ENCODE measurements at regions not wholly inside any gene's neighbourhood (a gene's known extent, or its start where the extent isn't known, plus 50 kb on each side); places are given as distances from the start of the nearest gene placed in this dataset.

DNA sequence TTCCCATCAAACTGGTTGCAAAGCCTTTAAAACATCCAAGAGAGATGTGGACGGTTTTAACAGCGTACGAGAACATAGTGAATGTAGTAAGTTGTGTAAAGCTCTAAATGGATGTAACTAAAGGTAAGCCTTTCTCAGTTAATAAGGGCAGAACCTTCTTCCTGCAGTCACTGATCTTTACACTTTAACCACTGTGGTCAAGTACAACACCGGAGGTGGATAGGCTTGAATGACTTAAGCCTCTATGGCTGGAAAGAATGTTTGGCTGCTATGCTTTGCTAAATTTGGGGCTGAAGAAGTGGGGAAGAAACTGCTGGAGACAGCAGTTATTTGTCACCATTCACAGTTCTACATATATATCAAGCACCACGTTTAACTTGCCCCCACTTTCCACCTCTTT, 285.1 kb upstream of the FMR1 start:
- Histone ChIP-seq H3K79me2 (ENCODE audit: insufficient read depth, low read length) (no peaks in the 10 kb centered on the region), H3K27ac (ENCODE audit: low read depth, low read length, poor library complexity, severe bottlenecking) (no peak overlapping the region), H2AFZ (ENCODE audit: low read length) (no peak overlapping the region), H3K9ac (ENCODE audit: low read length) (no peak overlapping the region), H3K4me1 (ENCODE audit: insufficient read depth, low read length, severe bottlenecking) (no peaks in the 10 kb centered on the region), H3K9me2 (ENCODE audit: low read depth, low read length) (no peaks in the 10 kb centered on the region), H4K20me1 (ENCODE audit: insufficient read depth, low read length) (no peaks in the 10 kb centered on the region), H3K27me3 (ENCODE audit: insufficient read depth, low read length) (no peaks in the 10 kb centered on the region), H3F3A (ENCODE audit: insufficient read depth, low read length) (no peaks in the 10 kb centered on the region), H3K36me3 (ENCODE audit: insufficient read depth, low read length) (no peaks in the 10 kb centered on the region), H3K9me3 (ENCODE audit: low read length) (no peaks in the 10 kb centered on the region), H3K4me3 (ENCODE audit: low read depth, low read length, poor library complexity, severe bottlenecking) (no peak overlapping the region), H3K4me2 (ENCODE audit: low read length) (no peak overlapping the region)
- TF ChIP-seq, protein P1, sequence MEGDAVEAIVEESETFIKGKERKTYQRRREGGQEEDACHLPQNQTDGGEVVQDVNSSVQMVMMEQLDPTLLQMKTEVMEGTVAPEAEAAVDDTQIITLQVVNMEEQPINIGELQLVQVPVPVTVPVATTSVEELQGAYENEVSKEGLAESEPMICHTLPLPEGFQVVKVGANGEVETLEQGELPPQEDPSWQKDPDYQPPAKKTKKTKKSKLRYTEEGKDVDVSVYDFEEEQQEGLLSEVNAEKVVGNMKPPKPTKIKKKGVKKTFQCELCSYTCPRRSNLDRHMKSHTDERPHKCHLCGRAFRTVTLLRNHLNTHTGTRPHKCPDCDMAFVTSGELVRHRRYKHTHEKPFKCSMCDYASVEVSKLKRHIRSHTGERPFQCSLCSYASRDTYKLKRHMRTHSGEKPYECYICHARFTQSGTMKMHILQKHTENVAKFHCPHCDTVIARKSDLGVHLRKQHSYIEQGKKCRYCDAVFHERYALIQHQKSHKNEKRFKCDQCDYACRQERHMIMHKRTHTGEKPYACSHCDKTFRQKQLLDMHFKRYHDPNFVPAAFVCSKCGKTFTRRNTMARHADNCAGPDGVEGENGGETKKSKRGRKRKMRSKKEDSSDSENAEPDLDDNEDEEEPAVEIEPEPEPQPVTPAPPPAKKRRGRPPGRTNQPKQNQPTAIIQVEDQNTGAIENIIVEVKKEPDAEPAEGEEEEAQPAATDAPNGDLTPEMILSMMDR (IDR thresholded peaks at IDR 0.05; ENCODE audit: low read length) = no peak
- TF ChIP-seq EZH2 (IDR thresholded peaks at IDR 0.05; ENCODE audit: borderline replicate concordance, low read length) = no peak

DNA sequence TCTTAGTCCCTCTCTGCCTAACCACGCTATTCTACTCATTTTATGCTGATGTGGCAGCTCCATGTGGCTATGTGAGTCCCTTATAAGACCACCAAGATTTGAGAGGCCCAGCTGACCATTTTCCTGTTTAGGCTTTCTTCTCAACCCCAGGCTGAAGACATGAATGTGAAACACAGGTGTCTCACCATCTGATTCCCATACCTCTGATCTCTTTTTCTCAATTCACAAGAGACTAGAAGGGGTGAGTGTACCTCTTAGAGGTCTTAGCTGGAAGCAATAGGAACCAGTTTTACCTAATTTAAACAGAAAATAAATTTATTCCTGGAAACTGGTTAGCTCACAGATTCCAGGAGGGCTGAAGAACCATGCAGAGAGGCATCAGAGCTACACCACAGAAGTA, 276.5 kb upstream of the FMR1 start:
- no peaks in the 10 kb centered on the region for H3F3A ChIP-seq (ENCODE audit: insufficient read depth, low read length)
- no peaks in the 10 kb centered on the region for H3K9me2 ChIP-seq (ENCODE audit: low read depth, low read length)
- H3K4me1 ChIP-seq (ENCODE audit: insufficient read depth, low read length, severe bottlenecking) = no peaks in the 10 kb centered on the region
- H3K9me3 ChIP-seq (ENCODE audit: low read length) = no peaks in the 10 kb centered on the region
- H4K20me1 ChIP-seq (ENCODE audit: insufficient read depth, low read length) = no peaks in the 10 kb centered on the region
- no peaks in the 10 kb centered on the region for H3K79me2 ChIP-seq (ENCODE audit: insufficient read depth, low read length)
- no peak overlapping the region for H3K9ac ChIP-seq (ENCODE audit: low read length)
- no peak overlapping the region for H3K4me3 ChIP-seq (ENCODE audit: low read depth, low read length, poor library complexity, severe bottlenecking)
- H3K4me2 ChIP-seq (ENCODE audit: low read length) = no peak overlapping the region
- H3K27ac ChIP-seq (ENCODE audit: low read depth, low read length, poor library complexity, severe bottlenecking) = no peak overlapping the region
- no peaks in the 10 kb centered on the region for H3K27me3 ChIP-seq (ENCODE audit: insufficient read depth, low read length)
- H2AFZ ChIP-seq (ENCODE audit: low read length) = no peak overlapping the region
- no peaks in the 10 kb centered on the region for H3K36me3 ChIP-seq (ENCODE audit: insufficient read depth, low read length)
- TF ChIP-seq, protein P1 (IDR thresholded peaks at IDR 0.05; ENCODE audit: low read length) = no peak
- TF ChIP-seq EZH2 (IDR thresholded peaks at IDR 0.05; ENCODE audit: borderline replicate concordance, low read length) = no peak

DNA sequence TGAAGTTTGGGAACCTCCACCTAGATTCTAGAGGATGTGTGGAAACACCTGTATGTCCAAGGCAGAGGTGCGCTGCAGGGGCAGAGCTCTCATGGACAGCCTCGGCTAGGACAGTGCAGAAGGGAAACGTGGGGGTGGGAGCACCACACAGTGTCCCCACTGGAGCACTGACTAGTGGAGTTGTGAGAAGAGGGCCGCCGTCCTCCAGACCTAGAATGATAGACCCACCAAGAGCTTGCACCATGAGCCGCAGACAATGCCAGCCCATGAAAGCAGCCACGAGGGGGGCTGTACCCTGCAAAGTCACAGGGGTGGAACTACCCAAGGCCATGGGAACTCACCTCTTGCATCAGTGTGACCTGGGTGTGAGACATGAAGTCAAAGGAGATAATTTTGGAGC, 274.5 kb upstream of the FMR1 start:
- Histone ChIP-seq H2AFZ (ENCODE audit: low read length) (no peak overlapping the region), H3K4me2 (ENCODE audit: low read length) (no peak overlapping the region), H3K9ac (ENCODE audit: low read length) (no peak overlapping the region), H3K4me1 (ENCODE audit: insufficient read depth, low read length, severe bottlenecking) (no peaks in the 10 kb centered on the region), H3K79me2 (ENCODE audit: insufficient read depth, low read length) (no peaks in the 10 kb centered on the region), H3K27me3 (ENCODE audit: insufficient read depth, low read length) (no peaks in the 10 kb centered on the region), H3K36me3 (ENCODE audit: insufficient read depth, low read length) (no peaks in the 10 kb centered on the region), H3F3A (ENCODE audit: insufficient read depth, low read length) (no peaks in the 10 kb centered on the region), H3K4me3 (ENCODE audit: low read depth, low read length, poor library complexity, severe bottlenecking) (no peak overlapping the region), H3K27ac (ENCODE audit: low read depth, low read length, poor library complexity, severe bottlenecking) (no peak overlapping the region), H3K9me3 (ENCODE audit: low read length) (no peaks in the 10 kb centered on the region), H3K9me2 (ENCODE audit: low read depth, low read length) (no peaks in the 10 kb centered on the region), H4K20me1 (ENCODE audit: insufficient read depth, low read length) (no peaks in the 10 kb centered on the region)
- no peak for TF ChIP-seq EZH2 (IDR thresholded peaks at IDR 0.05; ENCODE audit: borderline replicate concordance, low read length)
- TF ChIP-seq, protein P1 (IDR thresholded peaks at IDR 0.05; ENCODE audit: low read length) = no peak
